HepG2 (cell line): ENCODE measurements at regions not wholly inside any gene's neighbourhood (a gene's known extent, or its start where the extent isn't known, plus 50 kb on each side); places are given as distances from the start of the nearest gene placed in this dataset.

Experiments used
- AGO1 ChIP-seq: fragments of 200-400 bp; formaldehyde crosslinking; IDR thresholded peaks from 2 replicates; pipeline ENCODE4 v1.6.1; 2017; ENCODE audit warnings: mild to moderate bottlenecking, low read depth, low read length, moderate library complexity; ENCODE audit not compliant: poor library complexity, severe bottlenecking
- CCDC6 ChIP-seq: sonication (generic); formaldehyde crosslinking; IDR thresholded peaks from 2 replicates; pipeline ENCODE4 v1.8.1; 2022; ENCODE audit warnings: mild to moderate bottlenecking, missing genetic modification reagents, moderate library complexity
- FOXK2 ChIP-seq: fragments of 450-650 bp; IDR thresholded peaks from 2 replicates; pipeline ENCODE4 v1.6.1; 2016
- GMEB2 ChIP-seq: IDR thresholded peaks from 2 replicates; pipeline ENCODE4 v1.6.1; 2016; ENCODE audit warnings: missing biosample characterization, missing genetic modification reagents, low read depth
- KDM2A ChIP-seq: sonication (generic); formaldehyde crosslinking; IDR thresholded peaks from 2 replicates; pipeline ENCODE4 v1.4.0; 2020; ENCODE audit warnings: low read depth, missing genetic modification reagents, borderline replicate concordance
- KIAA2018 ChIP-seq: sonication (generic); formaldehyde crosslinking; IDR thresholded peaks from 2 replicates; pipeline ENCODE4 v1.5.0; 2020; ENCODE audit warnings: mild to moderate bottlenecking, missing genetic modification reagents, borderline replicate concordance
- MAF1 ChIP-seq: sonication (generic); formaldehyde crosslinking; IDR thresholded peaks from 2 replicates; pipeline ENCODE4 v1.5.0; 2020; ENCODE audit warnings: missing genetic modification reagents, borderline replicate concordance
- PRPF4 ChIP-seq: fragments of 200-400 bp; formaldehyde crosslinking; IDR thresholded peaks from 2 replicates; pipeline ENCODE4 v1.6.1; 2016; ENCODE audit warnings: low read length, low read depth; ENCODE audit not compliant: poor library complexity, severe bottlenecking
- RFX1 ChIP-seq: fragments of 450-650 bp; IDR thresholded peaks from 2 replicates; pipeline ENCODE4 v1.6.1; 2017
- RFXANK ChIP-seq: IDR thresholded peaks from 2 replicates; pipeline ENCODE4 v1.6.1; 2016
- TEAD3 ChIP-seq: optimal IDR thresholded peaks from 2 replicates; pipeline ENCODE3; 2016; ENCODE audit warnings: borderline replicate concordance
- XRCC5 ChIP-seq: fragments of 200-400 bp; formaldehyde crosslinking; optimal IDR thresholded peaks from 2 replicates; pipeline ENCODE3; 2017; ENCODE audit warnings: mild to moderate bottlenecking, low read length
- ZBTB33 ChIP-seq: sonication (generic); formaldehyde crosslinking; IDR thresholded peaks from 2 replicates; pipeline ENCODE4 v1.4.0; 2020; ENCODE audit warnings: missing genetic modification reagents
- ZFYVE20 ChIP-seq: sonication (generic); formaldehyde crosslinking; IDR thresholded peaks from 2 replicates; pipeline ENCODE4 v1.8.0; 2023; ENCODE audit warnings: low read depth, mild to moderate bottlenecking, moderate library complexity, missing genetic modification reagents, borderline replicate concordance
- ZNF256 ChIP-seq: sonication (generic); formaldehyde crosslinking; conservative IDR thresholded peaks from 2 replicates; pipeline ENCODE4 v1.4.0; 2020; ENCODE audit warnings: missing genetic modification reagents

GRCh38 chr9:15357050-15357653, 50.1 kb upstream of the TTC39B start (continued):
- TF ChIP-seq GMEB2 (CRISPR knock-in tag) (no peak), AGO1 (no peak), RFX1 (no peak), TEAD3 (no peak), ZNF256 (CRISPR knock-in tag) (no peak), XRCC5 (no peak), FOXK2 (no peak), RFXANK (CRISPR knock-in tag) (no peak), CCDC6 (CRISPR knock-in tag) (no peak), ZBTB33 (CRISPR knock-in tag) (peak; percentile 75), ZFYVE20 (CRISPR knock-in tag) (no peak), KDM2A (no peak), PRPF4 (no peak), MAF1 (no peak), KIAA2018 (CRISPR knock-in tag) (no peak)
